Gastroesophageal sphincter (tissue), 4 donors: ENCODE measurements at regions not wholly inside any gene's neighbourhood (a gene's known extent, or its start where the extent isn't known, plus 50 kb on each side); places are given as distances from the start of the nearest gene placed in this dataset.
"Not testable (repeated sequence)": the region's sequence is repeated elsewhere in the genome, so short reads cannot be mapped to it uniquely, and the experiment has no call there.

Experiments
- ATAC-seq: fragments of 150-250 bp; one replicate; pipeline ENCODE4 v1.9.1; 2016; ENCODE audit warnings: mild to moderate bottlenecking, moderate library complexity
- H3K27ac ChIP-seq, 4 donors: fragments of 200-600 bp; sonication (generic) in 3 of 4; 1 replicate in 3 of 4; 2 replicates in 1 of 4; pipeline ENCODE4 v1.5.1; 2016 to 2019
- H3K27me3 ChIP-seq: fragments of 200-600 bp; sonication (generic); one replicate; pipeline ENCODE4 v1.5.1; 2019
- H3K36me3 ChIP-seq, 2 donors: fragments of 200-600 bp; sonication (generic); one replicate each; pipeline ENCODE4 v1.5.1; 2019; ENCODE audit warnings: control low read depth in 1 of 2
- H3K4me1 ChIP-seq, 3 donors: fragments of 200-600 bp; sonication (generic); 1 replicate in 2 of 3; 2 replicates in 1 of 3; pipeline ENCODE4 v1.5.1; 2016 to 2019; ENCODE audit warnings: control low read depth in 2 of 3
- H3K4me3 ChIP-seq, 2 donors: fragments of 200-600 bp; sonication (generic); one replicate each; pipeline ENCODE4 v1.5.1; 2019; ENCODE audit warnings: mild to moderate bottlenecking in 1 of 2, moderate library complexity in 1 of 2
- H3K9me3 ChIP-seq, 3 donors: fragments of 200-600 bp; sonication (generic); one replicate each; pipeline ENCODE4 v1.5.1; 2017 to 2019; ENCODE audit warnings: control low read depth in 2 of 3
- CTCF ChIP-seq, 4 experiments: fragments of 200-600 bp in 2 of 4; fragments of 450-650 bp in 2 of 4; sonication (generic) in 1 of 4; IDR thresholded peaks; one replicate each; pipeline ENCODE4 v1.5.1; 2017 to 2019; ENCODE audit warnings: antibody characterized with exemption in 4 of 4, mild to moderate bottlenecking in 2 of 4, moderate library complexity in 2 of 4
- EP300 ChIP-seq: sonication (generic); formaldehyde crosslinking; IDR thresholded peaks from one replicate; pipeline ENCODE4 v1.6.1; 2017; ENCODE audit warnings: antibody characterized with exemption, mild to moderate bottlenecking
- POLR2A ChIP-seq, 2 donors: fragments of 450-650 bp; IDR thresholded peaks; one replicate each; pipeline ENCODE4 v1.6.1; 2017; ENCODE audit warnings: antibody characterized with exemption in 2 of 2, mild to moderate bottlenecking in 2 of 2, moderate library complexity in 1 of 2
- POLR2AphosphoS5 ChIP-seq: sonication (generic); formaldehyde crosslinking; IDR thresholded peaks from one replicate; pipeline ENCODE4 v1.6.1; 2017; ENCODE audit warnings: antibody characterized with exemption
- WGBS, 2 donors: methylation state at CpG; one replicate each; pipeline ENCODE4 v1.1.5; 2018; ENCODE audit warnings: low coverage in 1 of 2; 5-methylcytosine and 5-hydroxymethylcytosine counted together

- ATAC-seq = no peak
- TF ChIP-seq EP300 (no peak), POLR2A (IDR thresholded peaks at IDR 0.05) (no peak), POLR2AphosphoS5 (no peak), CTCF (IDR thresholded peaks at IDR 0.05) (no peak)
- peaks cover 0 to 39% (median 11%) of the 10 kb centered on the region in 3 donors for H3K4me1 ChIP-seq
- H3K27ac ChIP-seq = no peak overlapping the region
- peaks cover 0 to 36% of the 10 kb centered on the region in 2 donors for H3K36me3 ChIP-seq
- H3K9me3 ChIP-seq = no peaks in the 10 kb centered on the region
- whole genome bisulfite sequencing, 2 donors = 82 to 83% methylated on average over 3 of the region's 3 CpGs
- no peaks in the 10 kb centered on the region for H3K27me3 ChIP-seq
- no peak overlapping the region for H3K4me3 ChIP-seq
These were observed 147.3 kb upstream of the KCNJ18 start for GRCh38 chr17:21545064-21545463.

- H3K27ac ChIP-seq = no peak overlapping the region
- ATAC-seq = no peak
- H3K36me3 ChIP-seq = peaks cover 0 to 16% of the 10 kb centered on the region in 2 donors
- no peak overlapping the region for H3K4me3 ChIP-seq
- H3K9me3 ChIP-seq = no peaks in the 10 kb centered on the region
- H3K4me1 ChIP-seq = peaks cover 0 to 48% (median 18%) of the 10 kb centered on the region in 3 donors
- 83 to 89% methylated on average over 1 to 3 of the region's 3 CpGs for WGBS, 2 donors
- H3K27me3 ChIP-seq = no peaks in the 10 kb centered on the region
- TF ChIP-seq EP300 = no peak
- TF ChIP-seq CTCF (IDR thresholded peaks at IDR 0.05) = no peak
- no peak for TF ChIP-seq POLR2AphosphoS5
- no peak for TF ChIP-seq POLR2A (IDR thresholded peaks at IDR 0.05)
These were observed 144.1 kb upstream of the KCNJ18 start for GRCh38 chr17:21548236-21548635.

- no CpG with 5 or more reads among the region's 1 CpG for WGBS, 2 donors
- no peak overlapping the region for H3K4me3 ChIP-seq
- ATAC-seq = no peak
These were observed 143.1 kb upstream of the KCNJ18 start for GRCh38 chr17:21549107-21549687.

GRCh38 chr17:21550031-21550430, 142.3 kb upstream of the KCNJ18 start:
- ATAC-seq, H3K27me3 ChIP-seq, H3K27ac ChIP-seq, H3K9me3 ChIP-seq: not testable (repeated sequence)
- Histone ChIP-seq H3K4me1 (peaks cover 0 to 48% (median 18%) of the 10 kb centered on the region in 3 donors), H3K36me3 (peaks cover 0 to 11% of the 10 kb centered on the region in 2 donors), H3K4me3 (peak overlapping the region in 1 of 2 donors; percentile 79)
- WGBS, 2 donors = 83 to 93% methylated on average over 3 of the region's 3 CpGs

More at GRCh38 chr17:21549107-21549687, 143.1 kb upstream of the KCNJ18 start:
- peaks cover 0 to 16% of the 10 kb centered on the region in 2 donors for H3K36me3 ChIP-seq
- TF ChIP-seq POLR2A (IDR thresholded peaks at IDR 0.05) (no peak), EP300 (no peak), CTCF (IDR thresholded peaks at IDR 0.05) (no peak), POLR2AphosphoS5 (no peak)
- no peaks in the 10 kb centered on the region for H3K27me3 ChIP-seq
- no peaks in the 10 kb centered on the region for H3K9me3 ChIP-seq
- H3K4me1 ChIP-seq = peaks cover 0 to 48% (median 18%) of the 10 kb centered on the region in 3 donors
- H3K27ac ChIP-seq = no peak overlapping the region

GRCh38 chr17:21551081-21551881, 141.0 kb upstream of the KCNJ18 start:
- peak; percentile 96 for ATAC-seq
- peak; percentile 88 for TF ChIP-seq POLR2AphosphoS5
- TF ChIP-seq POLR2A (IDR thresholded peaks at IDR 0.05) = peak; percentile 55 to 68
- no peak for TF ChIP-seq CTCF (IDR thresholded peaks at IDR 0.05)
- TF ChIP-seq EP300 = no peak
- 0 to 2% methylated on average over 3 to 19 of the region's 75 CpGs for WGBS, 2 donors

GRCh38 chr17:21558921-21559320, 133.4 kb upstream of the KCNJ18 start:
- 87 to 94% methylated on average over 6 to 7 of the region's 7 CpGs for WGBS, 2 donors

More at GRCh38 chr17:21551081-21551881, 141.0 kb upstream of the KCNJ18 start:
- Histone ChIP-seq H3K27me3 (no peaks in the 10 kb centered on the region), H3K9me3 (no peaks in the 10 kb centered on the region), H3K27ac (peak overlapping the region; percentile 69 to 93 (median 84)), H3K4me3 (peak overlapping the region; percentile 54 to 79), H3K36me3 (no peaks in the 10 kb centered on the region), H3K4me1 (peaks cover 0 to 39% (median 18%) of the 10 kb centered on the region in 3 donors)

More at GRCh38 chr17:21558921-21559320, 133.4 kb upstream of the KCNJ18 start:
- not testable (repeated sequence) for H3K27me3 ChIP-seq, H3K27ac ChIP-seq, H3K4me1 ChIP-seq, H3K9me3 ChIP-seq, H3K36me3 ChIP-seq, H3K4me3 ChIP-seq, ATAC-seq
